ENCODE measurements at regions not wholly inside any gene's neighbourhood (a gene's known extent, or its start where the extent isn't known, plus 50 kb on each side); places are given as distances from the start of the nearest gene placed in this dataset.
"Not testable (repeated sequence)": the region's sequence is repeated elsewhere in the genome, so short reads cannot be mapped to it uniquely, and the experiment has no call there.

GRCh38 chr22:10776358-10776729, 4751.6 kb upstream of the OR11H1 start:
- not testable (repeated sequence) for TF ChIP-seq CTCF, POLR2AphosphoS5 (IDR thresholded peaks at IDR 0.05)

Data from prostate gland (tissue), 2 donors.